Cerebellar nuclear complex (tissue), 1 donor: ENCODE measurements at regions not wholly inside any gene's neighbourhood (a gene's known extent, or its start where the extent isn't known, plus 50 kb on each side); places are given as distances from the start of the nearest gene placed in this dataset.
"Not testable (repeated sequence)": the region's sequence is repeated elsewhere in the genome, so short reads cannot be mapped to it uniquely, and the experiment has no call there.

ENCODE experiments used
- DNase-seq, 2 experiments: peaks; one replicate each; lab custom pipeline; 2025; lab: John Stamatoyannopoulos, UW

DNA sequence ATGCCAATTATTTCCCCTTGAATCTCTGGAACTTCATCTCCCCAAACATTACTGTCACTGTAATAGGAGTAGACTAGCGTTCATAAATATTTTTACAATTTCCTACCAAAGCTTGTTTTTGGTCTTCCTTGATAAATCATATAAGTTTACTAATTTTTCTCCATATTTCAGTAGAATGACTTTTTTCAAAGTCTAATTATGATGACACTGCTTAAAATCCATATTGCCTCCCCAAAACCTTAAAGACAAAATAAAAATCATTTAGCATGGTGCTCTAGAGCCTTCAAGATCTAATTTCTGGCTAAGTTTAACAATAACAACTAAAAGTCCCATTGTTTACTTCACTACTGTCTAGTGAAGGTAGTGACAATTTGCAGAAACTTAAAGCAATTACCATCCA lies 474.2 kb upstream of the CHRM3 start:
- no peak for DNase-seq

DNA sequence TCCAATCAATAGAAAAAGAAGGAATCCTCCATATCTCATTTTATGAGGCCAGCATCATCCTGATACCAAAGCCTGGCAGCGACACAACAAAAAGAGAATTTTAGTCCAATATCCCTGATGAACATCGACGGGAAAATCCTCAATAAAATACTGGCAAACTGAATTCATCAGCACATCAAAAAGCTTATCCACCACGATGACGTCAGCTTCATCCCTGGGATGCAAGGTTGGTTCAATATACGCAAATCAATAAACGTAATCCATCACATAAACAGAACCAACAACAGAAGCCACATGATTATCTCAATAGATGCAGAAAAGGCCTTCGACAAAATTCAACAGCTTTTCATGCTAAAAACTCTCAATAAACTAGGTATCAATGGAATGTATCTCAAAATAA lies 483.6 kb upstream of the CHRM3 start:
- not testable (repeated sequence) for DNase-seq

DNA sequence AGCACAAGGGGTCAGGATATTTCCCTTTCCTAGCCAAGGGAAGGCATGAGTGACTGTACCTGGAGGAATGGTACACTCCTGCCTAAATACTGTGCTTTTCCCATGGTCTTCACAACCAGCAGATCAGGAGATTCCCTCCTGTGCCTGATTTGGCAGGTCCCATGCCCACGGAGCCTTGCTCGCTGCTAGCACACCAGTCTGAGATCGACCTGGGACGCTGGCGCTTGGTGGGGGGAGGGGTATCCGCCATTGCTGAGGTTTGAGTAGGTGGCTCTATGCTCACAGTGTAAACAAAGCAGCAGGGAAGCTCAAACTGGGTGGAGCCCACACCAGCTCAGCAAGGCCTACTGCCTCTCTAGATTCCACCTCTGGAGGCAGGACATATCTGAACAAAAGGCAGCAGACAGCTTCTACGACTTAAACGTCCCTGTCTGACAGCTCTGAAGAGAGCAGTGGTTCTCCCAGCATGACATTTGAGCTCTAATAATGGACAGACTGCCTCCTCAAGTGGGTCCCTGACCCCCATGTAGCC lies 486.0 kb upstream of the CHRM3 start:
- DNase-seq: no peak

DNA sequence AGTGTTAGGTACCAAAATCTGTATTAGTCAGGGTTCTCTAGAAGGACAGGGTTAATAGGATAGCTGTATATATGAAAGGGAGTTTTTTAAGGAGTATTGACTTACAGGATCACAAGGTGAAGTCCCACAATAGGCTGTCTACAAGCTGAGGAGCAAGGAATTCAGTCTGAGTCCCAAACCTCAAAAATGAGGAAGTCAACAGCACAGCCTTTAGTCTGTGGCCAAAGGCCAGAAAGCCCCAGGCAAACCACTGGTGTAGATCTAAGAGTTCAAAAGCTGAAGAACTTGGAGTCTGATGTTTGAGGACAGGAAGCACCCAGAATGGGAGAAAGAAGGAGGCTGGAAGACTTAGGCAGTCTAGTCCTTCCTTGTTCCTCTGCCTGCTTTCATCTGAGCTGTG lies 487.5 kb upstream of the CHRM3 start:
- DNase-seq: no peak

DNA sequence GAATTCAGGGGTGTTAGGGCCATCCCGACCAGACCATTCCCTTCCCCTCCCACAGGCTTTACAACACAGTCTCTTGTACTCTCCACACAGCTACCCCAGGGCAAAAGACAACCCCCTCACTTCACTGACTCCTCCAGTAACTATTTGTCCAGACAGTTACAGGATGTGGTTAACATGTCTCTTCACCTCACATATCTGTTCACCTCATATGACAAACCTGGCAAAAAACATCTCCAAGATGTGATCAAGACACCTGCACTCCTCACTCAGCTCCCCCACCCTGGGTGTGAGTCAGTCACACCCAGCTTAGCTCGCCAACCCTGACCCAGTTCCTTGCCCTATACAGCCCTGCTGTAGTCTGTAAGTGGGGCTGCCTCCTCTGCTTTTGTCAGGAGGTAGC lies 490.5 kb upstream of the CHRM3 start:
- no peak for DNase-seq

DNA sequence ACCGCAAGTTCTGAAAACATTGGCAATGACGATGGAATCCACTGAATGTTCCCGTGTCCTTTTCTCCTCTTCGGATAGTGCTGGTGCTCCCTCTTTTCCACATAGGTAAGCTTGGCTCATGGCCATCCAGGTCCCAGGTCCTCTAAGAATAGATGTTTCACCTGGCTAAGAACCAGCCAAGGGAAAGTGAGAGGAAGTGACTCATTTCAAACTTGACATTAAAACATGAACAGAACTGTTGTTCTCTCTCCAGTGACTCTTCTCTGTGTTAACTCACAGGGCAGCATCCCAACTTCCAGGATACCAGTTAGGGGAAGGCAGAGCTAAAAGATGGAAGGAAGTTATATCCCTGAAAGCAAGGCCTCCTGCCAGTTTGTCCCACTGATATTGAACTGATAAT lies 493.8 kb upstream of the CHRM3 start:
- no peak for DNase-seq

DNA sequence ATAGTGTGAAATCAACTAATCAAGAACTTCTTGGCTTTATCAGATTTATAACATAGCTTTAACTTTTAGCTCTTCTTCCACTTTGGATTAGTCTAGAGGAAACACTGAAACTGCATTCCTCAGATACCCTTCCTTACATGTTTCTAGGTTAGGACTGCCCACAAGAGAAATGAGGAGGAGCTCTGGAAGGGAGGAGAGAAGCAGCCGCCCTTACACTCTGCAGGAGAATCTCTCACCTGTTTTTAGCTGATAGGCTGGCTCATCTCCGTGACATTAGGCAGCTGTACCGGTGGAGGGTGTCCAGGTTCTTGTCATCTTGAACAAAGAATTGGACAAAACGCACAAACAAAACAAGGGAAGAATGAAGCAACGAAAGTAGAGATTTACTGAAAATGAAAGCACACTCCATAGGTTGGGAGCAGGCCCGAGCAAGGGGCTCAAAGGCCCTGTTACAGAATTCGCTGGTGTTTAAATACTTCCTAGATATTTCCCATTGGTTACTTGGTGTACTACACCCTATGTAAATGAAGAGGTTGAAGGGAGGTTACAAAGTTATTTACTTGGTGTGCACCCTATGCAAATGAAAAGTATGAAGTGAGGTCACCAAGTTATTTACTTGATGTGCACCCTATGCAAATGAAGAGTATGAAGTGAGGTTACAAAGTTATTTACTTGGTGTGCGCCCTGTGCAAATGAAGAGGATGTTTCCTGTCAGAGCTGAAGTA lies 524.9 kb upstream of the CHRM3 start:
- no peak for DNase-seq

DNA sequence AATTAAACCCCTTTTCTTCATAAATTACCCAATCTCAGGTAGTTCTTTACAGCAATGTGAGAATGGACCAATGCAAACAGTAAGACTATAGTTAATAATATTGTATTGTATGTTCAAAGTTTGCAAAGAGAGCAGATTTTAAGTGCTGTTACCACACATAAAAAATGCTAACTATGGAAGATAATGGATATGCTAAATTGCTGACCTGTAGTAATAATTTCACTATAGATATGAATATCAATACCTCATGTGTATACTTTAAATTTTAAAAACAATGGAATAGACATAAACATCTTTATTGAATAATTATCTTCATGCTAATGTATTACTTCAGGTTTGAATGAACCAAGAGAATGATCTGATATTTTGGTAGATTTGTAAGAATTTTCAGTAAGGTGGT lies 552.4 kb upstream of the CHRM3 start:
- DNase-seq: no peak

DNA sequence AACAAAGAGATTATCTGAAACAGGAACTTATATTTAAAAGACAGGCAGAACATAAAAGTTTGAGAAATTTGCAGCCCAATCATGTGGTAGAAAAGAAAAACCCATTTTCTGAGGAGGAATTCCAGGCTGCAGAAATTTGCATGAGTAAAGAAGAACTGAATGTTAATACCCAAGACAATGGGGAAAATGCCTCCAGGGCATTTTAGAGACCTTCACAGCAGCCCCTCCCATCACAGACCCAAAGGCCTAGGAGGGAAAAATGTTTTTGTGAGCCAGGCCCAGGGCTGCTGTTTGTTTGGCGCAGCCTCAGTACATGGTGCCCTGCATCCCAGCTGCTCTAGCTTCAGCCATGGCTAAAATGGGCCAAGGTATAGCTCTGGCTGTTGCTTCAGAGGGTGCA lies 554.3 kb upstream of the CHRM3 start:
- no peak for DNase-seq

DNA sequence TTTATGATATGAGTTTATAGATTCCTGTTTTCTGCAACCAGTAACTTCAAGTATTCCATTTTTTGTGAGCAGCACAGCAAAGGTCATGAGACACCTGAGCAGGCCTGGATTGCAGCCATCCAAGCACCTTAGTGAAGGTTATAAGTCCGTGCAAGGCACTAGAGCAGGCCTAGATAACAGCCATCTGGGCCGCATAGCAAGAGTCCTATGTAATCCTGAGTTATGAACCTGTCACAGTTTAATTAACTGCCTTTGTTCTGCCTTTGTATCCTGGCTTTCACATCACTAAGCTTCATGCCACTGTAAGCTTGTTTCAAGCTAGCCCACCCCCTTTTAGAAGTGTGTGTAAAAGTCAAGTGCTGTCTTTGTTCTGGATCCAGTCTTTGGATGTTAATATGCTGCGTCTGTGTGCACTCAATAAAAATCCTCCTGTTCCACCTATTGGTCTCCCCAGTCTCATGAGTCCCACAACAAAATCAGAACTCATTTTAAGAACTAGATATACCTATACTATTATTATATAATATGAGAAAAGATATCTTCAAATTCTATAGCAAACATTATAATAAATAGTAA lies 556.2 kb upstream of the CHRM3 start:
- DNase-seq: no peak

DNA sequence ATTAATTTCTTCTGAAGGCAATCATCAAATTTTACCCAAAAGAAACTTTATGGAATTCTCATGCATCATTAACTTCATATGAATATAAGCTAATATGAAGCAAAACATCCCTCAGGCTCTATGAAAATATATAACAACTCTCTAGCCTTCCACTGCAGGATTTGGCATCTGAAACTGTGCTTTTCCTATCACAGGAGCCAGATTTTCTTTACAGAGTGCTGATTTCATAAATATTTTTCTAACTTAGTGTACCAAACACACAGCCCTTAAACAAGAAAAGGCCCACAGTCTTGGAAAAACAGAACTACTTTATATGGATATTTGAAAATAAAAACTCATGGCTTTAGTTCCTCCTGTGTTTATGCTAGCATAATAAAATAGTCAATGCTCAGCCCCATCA lies 559.5 kb upstream of the CHRM3 start:
- no peak for DNase-seq

DNA sequence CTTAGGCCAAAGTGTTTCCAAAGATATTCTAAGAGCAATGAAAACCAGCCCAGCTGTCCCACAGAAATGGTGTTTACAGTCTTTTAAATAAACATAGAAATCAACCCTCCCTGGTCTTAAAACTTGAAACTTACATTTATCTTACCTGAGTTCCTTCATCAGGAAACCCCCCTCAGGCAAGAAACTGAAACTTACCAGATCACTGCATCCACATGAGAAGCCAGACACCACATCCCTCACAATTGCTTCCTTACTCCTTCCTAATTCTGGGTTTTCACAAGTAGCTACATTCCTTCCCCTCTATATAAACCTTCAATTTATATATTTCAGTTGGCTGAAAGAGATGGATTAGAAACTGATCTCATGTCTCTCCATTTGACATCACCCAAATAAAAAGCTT lies 563.0 kb upstream of the CHRM3 start:
- no peak for DNase-seq

DNA sequence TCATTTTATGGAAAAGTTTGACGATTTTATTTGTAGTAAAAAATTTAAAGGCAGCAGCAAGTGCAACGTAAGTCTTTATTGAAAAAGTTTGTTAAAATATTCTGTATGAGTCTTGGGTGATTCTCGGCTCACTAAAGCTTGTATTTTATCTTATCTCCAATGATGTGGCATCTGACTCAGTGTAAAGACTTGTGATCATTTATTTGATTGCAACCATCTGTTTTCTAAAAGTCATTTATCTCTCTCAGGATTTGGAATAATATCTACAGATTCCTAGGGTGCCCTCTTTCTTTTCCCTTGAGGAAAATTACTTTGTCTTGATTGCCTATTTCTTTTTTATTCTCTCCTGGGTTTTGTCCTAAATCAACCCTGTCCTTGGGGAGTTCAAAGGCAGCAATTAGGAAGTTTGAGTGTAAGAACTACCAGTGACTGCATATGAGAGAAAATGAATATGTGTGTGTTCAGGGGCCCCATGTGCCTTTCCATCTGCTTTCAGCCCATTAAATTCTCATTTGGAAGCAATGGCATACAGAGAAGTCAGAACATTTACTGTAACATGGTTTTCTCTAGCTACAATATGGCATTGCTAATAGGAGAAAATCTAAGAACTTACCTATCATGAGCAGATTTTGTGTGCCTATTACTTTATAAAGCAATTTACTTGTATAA lies 575.0 kb upstream of the CHRM3 start:
- DNase-seq: no peak

DNA sequence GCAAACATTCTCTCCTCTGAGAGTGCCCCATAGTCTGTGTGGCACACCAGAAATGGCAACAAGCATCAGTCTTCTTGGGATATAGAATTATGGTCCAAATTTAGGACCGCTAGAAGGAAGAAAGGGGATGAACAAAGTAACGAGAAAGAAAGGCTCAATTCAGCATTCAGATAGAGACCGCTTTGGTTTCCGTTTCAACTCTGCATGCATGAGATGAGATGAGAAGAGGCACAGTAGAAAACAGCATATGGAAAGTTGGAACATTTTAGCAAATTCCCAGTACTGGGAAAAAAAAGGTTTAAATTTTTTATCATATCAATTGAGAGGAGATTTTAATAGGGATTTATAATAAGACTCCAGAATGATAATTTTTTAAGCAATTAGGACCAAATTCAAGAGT lies 595.5 kb upstream of the CHRM3 start:
- DNase-seq: no peak

DNA sequence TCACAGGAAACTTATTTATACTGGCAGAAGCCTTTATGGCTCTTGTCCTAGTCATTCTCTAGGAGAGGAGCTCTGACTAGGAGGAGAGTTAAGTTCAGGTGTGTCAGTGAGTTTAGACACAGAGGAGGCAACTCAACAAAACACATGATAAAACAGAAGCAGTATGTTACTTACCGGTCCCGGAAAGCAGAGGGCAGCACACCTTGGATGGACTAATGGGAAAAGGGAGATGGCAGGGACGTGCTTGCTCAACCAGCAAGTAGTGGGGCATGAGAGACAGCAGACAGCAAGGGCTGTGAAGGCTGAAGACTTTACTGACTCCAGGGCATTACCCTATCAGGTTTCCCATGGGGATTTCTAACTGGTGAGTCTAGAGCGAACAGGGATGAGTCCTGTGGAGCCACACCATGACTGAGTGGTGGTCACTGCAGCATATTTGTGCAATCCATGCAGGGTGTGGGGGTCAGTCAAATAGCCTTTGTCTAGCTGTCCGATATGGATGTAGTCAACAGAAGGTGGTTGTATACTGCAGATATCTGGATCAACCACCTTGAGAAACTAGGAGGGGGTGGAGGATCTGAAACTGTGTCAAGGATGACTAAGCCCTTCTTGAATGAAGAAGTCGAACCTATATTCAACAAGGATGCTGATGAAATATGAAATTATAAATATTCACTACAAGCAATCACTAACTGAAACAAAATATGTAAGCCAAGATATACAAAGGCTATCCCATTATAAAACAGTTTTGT lies 596.3 kb upstream of the CHRM3 start:
- DNase-seq: no peak

DNA sequence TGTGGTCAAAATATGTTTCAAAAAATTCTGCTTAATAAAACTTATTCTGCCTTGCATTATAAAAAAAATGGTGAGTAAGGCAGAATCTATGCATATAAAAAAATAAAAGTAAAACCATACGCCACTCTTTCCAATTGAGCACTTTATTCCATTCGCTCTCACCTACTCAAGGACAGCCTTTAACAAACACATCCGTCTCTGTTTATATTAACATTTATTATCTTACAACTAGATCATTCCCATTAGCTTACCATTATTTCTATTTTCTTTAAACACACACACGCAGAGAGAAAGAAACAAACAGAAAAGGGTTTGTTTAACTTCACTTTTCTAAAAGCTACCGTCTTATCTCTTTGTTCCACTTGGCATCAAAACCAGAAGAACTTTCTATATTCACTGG lies 598.9 kb upstream of the CHRM3 start:
- DNase-seq: no peak

DNA sequence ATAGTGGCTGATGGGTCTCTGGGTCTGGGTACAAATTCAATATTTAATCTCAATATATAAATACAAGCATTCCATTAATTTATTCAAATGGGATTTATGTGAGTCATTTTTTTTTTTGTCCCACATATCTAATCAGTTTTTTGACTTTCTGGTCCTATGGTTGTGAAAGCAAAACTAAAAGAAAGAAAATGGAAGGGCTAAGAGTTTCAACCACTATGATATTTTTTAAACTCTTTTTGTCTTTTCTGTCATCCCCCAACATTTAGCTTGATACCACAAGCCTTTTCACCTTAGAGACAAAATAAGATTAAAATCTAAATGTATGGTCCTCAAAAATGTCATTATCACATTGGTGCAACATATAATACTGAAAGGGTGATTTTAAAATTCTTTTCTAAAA lies 602.7 kb upstream of the CHRM3 start:
- no peak for DNase-seq

DNA sequence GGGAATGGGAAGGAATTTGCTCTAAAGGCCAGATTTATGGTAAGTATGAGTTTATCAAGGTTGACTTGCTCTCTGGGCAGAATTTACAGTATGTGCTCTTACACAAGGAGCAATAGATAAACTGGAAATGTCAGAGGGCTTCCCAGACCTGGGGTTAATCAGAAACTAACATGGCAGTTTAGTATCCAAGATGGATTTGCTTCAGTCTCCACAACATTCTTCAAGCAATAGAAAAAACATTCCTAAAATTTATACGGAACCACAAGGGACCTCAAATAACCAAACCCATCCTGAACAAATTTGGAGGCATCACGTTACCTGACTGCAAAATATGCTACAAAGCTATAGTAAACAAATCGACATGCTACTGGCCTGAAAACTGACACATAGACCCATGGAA lies 606.7 kb upstream of the CHRM3 start:
- no peak for DNase-seq

DNA sequence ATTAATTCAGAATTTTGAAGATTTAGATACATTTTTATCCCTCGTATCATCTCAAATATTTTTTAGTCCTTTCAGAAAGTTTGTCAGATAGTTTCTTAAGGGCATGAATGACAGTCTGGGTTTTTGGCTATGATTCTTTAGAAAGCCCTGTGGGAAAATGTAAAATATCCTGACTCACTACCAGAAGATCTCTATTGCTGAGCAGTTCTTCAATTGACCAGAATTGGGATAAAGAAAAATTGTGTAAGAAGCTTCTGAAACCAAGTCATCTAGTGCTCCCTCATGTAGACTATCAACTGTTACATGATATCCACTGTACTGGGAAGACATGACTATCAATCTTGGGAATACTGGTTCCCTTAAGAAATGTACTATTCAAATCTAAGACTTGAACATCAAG lies 608.3 kb upstream of the CHRM3 start:
- no peak for DNase-seq

DNA sequence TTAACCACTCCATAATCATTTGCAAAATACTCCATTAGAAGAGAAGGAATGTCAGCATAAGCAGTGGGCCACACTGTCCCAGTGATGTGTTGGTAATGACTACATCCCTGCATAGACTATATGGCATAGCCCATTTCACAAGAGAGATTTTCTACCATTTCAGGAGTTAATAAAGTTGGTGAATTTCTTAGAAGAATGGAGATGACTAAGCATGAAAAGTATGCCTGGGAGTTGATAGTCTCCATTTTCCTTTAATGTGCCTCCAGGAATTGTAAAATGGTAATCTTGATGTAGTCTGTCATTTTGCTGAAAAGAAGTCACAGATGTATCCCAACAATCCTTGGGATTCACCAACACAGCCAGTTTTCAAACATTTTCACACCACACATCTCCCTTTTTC lies 608.8 kb upstream of the CHRM3 start:
- no peak for DNase-seq

DNA sequence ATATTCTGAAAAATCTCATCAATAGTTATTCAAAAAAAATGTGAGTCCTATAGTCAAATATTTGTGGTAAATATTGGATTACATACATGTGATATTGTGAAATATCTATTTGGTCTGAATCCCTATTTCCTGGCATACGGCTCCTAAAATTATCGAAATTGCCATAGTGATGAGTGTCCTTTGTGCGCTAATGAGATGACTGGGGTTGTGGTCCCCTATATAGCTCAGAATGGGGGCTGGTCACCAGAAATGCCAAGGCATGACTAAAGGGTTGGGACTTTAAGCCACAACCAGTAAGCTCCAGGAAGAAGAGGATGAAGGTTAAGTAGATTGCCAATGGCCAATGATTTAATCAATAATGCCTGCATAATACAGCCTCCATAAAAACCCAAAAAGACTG lies 610.2 kb upstream of the CHRM3 start:
- DNase-seq: no peak

DNA sequence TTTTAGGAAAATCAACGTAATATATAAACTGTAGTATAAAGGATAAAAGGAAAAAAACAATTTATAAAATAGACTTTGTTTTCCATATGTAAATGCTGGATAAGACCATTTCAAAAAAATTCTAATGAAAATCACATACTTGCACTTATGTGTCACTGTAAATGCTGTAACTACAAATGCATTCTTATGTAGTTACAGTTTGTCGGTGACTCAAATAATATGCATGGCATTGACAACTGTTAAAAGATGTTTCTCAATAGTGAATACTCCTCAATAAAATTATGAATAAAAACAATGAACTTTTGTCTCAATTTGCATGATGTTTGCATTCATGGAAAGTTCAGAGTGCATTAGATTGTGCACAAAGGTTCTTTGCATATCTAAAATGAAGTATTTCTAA lies 614.0 kb upstream of the CHRM3 start:
- DNase-seq: no peak

DNA sequence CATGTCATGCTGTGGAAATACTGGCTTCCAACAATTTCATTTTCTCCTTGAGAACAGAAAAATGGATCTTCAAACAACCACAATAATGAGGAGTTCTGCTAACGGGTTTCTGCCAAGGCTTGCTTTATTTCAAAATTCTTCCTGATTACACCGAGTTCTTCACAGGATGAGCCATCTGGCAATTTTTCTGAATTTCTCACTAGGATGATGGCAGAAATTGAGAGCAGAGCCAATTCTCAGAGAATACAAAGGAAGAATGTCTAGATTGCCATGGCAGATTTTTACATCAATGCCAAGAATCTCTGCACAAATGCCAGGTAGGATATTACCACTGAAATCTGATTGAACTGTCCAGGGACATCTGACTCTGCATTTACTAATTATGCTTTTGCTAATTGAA lies 619.0 kb upstream of the CHRM3 start:
- peak in 1 of 2 experiments; percentile 27 for DNase-seq
